Ascending aorta (tissue), 2 donors: ENCODE measurements at regions not wholly inside any gene's neighbourhood (a gene's known extent, or its start where the extent isn't known, plus 50 kb on each side); places are given as distances from the start of the nearest gene placed in this dataset.

Source experiments
- DNase-seq, 2 donors: peaks; one replicate each; pipeline ENCODE4 v3.0.0-alpha.2; 2019; ENCODE audit warnings: low spot score in 2 of 2
- H3K27ac ChIP-seq, 2 donors: fragments of 200-600 bp; sonication (generic); one replicate each; pipeline ENCODE4 v1.5.1; 2016 to 2017; ENCODE audit warnings: mild to moderate bottlenecking in 1 of 2
- H3K27me3 ChIP-seq: fragments of 200-600 bp; sonication (generic); one replicate; pipeline ENCODE4 v1.5.1; 2017
- H3K36me3 ChIP-seq, 2 donors: fragments of 200-600 bp; sonication (generic); one replicate each; pipeline ENCODE4 v1.5.1; 2016
- H3K4me1 ChIP-seq, 2 donors: fragments of 200-600 bp; sonication (generic); one replicate each; pipeline ENCODE4 v1.5.1; 2016 to 2017; ENCODE audit warnings: mild to moderate bottlenecking in 1 of 2
- H3K4me3 ChIP-seq, 2 donors: fragments of 200-600 bp; sonication (generic); one replicate each; pipeline ENCODE4 v1.5.1; 2016 to 2017; ENCODE audit warnings: mild to moderate bottlenecking in 1 of 2
- H3K9me3 ChIP-seq, 2 donors: fragments of 200-600 bp; sonication (generic); one replicate each; pipeline ENCODE4 v1.5.1; 2016
- intact Hi-C: fragments of 100-400 bp; cut with DNase I; formaldehyde crosslinking; loops from one replicate; pipeline ENCODE4 v1.15.1; 2023
- TF ChIP-seq, protein P1 (sequence below), 3 experiments: fragments of 200-600 bp in 2 of 3; fragments of 450-650 bp in 1 of 3; sonication (generic) in 2 of 3; IDR thresholded peaks; one replicate each; pipeline ENCODE4 v1.5.1; 2016 to 2019; ENCODE audit warnings: antibody characterized with exemption in 3 of 3, mild to moderate bottlenecking in 1 of 3, moderate library complexity in 1 of 3

DNA sequence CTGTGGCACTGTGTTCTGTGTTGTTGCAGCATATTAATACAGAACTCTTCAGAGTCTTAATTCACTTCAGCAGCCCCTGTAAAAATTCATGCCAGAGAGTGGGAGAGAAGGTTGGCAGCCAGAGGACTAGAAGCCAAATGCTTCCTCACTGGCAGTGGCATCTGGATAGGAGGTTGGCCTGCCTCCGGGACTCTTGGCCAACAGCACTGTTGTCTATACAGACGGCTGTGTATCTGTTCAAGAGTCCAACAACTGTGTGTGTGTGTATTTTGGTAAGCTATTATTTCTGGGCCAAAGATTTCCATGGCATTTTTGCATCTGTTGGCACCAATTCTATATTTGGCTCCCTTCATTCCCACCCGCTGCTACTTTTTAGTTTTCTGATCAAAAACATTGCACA, 156.0 kb upstream of the SOX2 start:
- Histone ChIP-seq H3K36me3 (no peaks in the 10 kb centered on the region), H3K27me3 (no peaks in the 10 kb centered on the region), H3K9me3 (no peaks in the 10 kb centered on the region), H3K27ac (no peak overlapping the region), H3K4me3 (no peak overlapping the region), H3K4me1 (no peaks in the 10 kb centered on the region)
- TF ChIP-seq, protein P1, sequence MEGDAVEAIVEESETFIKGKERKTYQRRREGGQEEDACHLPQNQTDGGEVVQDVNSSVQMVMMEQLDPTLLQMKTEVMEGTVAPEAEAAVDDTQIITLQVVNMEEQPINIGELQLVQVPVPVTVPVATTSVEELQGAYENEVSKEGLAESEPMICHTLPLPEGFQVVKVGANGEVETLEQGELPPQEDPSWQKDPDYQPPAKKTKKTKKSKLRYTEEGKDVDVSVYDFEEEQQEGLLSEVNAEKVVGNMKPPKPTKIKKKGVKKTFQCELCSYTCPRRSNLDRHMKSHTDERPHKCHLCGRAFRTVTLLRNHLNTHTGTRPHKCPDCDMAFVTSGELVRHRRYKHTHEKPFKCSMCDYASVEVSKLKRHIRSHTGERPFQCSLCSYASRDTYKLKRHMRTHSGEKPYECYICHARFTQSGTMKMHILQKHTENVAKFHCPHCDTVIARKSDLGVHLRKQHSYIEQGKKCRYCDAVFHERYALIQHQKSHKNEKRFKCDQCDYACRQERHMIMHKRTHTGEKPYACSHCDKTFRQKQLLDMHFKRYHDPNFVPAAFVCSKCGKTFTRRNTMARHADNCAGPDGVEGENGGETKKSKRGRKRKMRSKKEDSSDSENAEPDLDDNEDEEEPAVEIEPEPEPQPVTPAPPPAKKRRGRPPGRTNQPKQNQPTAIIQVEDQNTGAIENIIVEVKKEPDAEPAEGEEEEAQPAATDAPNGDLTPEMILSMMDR (IDR thresholded peaks at IDR 0.05): no peak
- intact Hi-C loops: no loop called here
- no peak for DNase-seq

DNA sequence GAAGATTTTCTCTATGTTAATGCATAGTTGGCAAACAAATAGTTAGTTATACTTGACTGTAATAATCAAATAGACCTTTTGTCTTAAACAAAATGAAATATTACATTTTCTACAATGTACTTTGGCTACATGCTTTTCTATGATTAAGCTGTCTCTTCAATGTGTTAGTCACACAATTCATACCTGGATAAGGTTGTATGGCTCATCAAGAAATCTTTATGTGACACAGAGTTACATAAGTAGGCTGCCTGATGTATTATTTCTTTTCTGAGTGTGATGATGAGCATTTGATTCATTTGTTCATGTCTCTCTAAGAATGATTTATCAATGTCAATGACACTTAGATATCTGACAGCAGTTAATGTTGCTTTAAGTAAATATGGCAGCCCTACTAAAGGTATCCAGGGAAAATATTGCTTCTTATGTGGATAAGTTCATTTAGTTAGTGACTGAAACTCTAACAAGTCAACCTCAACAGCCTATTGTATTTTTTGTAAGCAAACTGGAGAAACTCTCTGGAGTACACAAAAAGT, 157.4 kb upstream of the SOX2 start:
- no peaks in the 10 kb centered on the region for H3K27me3 ChIP-seq
- TF ChIP-seq, protein P1 (IDR thresholded peaks at IDR 0.05): no peak
- H3K36me3 ChIP-seq: no peaks in the 10 kb centered on the region
- H3K4me1 ChIP-seq: no peaks in the 10 kb centered on the region
- H3K9me3 ChIP-seq: no peaks in the 10 kb centered on the region
- intact Hi-C loops: no loop called here
- DNase-seq: no peak
- H3K27ac ChIP-seq: no peak overlapping the region
- H3K4me3 ChIP-seq: no peak overlapping the region

DNA sequence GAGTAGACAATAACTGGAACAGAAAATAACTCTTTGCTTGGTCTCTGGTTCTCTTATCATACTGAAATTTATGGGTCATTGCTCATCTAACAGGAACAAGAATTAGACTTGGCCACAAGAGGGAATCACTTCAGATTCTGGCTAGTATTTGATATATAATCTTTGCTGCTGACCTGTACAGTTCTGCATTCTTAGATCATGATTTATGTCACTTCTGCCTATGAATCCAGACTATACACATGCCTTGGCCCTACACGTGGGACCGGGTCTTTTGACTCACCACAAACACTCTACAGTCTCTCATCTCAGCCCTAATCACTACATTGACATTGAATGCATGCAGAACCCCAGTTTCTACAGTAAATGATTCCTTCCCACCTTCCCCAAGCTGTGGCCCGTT, 162.5 kb upstream of the SOX2 start:
- no peak for DNase-seq
- Histone ChIP-seq H3K4me3 (no peak overlapping the region), H3K36me3 (no peaks in the 10 kb centered on the region), H3K9me3 (no peaks in the 10 kb centered on the region), H3K27ac (no peak overlapping the region), H3K4me1 (no peaks in the 10 kb centered on the region), H3K27me3 (no peaks in the 10 kb centered on the region)
- intact Hi-C loops: no loop called here
- TF ChIP-seq, protein P1 (IDR thresholded peaks at IDR 0.05): no peak

DNA sequence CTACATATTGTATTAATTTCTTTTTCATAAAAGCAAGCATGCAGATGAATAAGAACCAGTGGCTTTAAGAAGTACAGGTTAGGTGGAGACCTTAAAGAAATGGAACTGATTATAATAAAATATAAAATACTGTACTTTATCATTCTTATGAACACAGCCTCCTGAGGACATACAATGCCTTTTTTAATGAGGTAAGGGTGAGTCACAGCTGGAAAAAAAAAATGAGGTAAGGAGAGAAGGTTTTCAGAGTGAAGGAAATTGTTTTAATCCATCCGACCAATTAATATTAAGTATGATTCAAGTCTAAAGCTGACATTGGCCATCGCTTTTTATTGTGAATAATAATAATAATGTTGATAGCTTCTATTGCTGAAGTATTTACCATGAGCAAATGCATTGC, 170.3 kb upstream of the SOX2 start:
- intact Hi-C loops: no loop called here
- DNase-seq: no peak
- no peaks in the 10 kb centered on the region for H3K4me1 ChIP-seq
- H3K4me3 ChIP-seq: no peak overlapping the region
- H3K9me3 ChIP-seq: no peaks in the 10 kb centered on the region
- no peaks in the 10 kb centered on the region for H3K36me3 ChIP-seq
- no peak overlapping the region for H3K27ac ChIP-seq
- no peaks in the 10 kb centered on the region for H3K27me3 ChIP-seq
- TF ChIP-seq, protein P1 (IDR thresholded peaks at IDR 0.05): no peak

DNA sequence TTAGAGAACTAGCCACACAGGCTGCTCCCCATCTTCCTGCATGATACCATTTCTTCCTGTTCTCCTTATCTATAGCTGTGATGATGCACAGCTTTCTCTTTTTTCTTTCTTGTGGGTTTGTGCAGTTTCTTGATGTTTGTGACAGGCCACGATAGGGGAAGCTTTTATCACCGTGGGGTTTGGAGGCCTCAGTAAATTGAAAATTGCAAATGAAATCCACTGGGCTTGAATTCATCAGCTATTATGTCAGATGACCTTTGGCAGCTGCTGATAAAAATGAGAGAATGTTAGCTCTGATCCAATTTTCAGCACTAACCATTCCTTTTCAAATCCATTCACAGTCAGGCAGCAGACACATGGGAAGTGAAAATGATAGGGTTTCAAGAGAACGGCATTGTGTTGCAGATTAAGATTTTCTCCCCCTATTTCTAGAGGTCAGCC, 176.9 kb upstream of the SOX2 start:
- intact Hi-C loops: no loop called here
- Histone ChIP-seq H3K27ac (no peak overlapping the region), H3K27me3 (no peaks in the 10 kb centered on the region), H3K9me3 (no peaks in the 10 kb centered on the region), H3K36me3 (no peaks in the 10 kb centered on the region), H3K4me1 (no peaks in the 10 kb centered on the region), H3K4me3 (no peak overlapping the region)
- DNase-seq: no peak
- TF ChIP-seq, protein P1 (IDR thresholded peaks at IDR 0.05): no peak

DNA sequence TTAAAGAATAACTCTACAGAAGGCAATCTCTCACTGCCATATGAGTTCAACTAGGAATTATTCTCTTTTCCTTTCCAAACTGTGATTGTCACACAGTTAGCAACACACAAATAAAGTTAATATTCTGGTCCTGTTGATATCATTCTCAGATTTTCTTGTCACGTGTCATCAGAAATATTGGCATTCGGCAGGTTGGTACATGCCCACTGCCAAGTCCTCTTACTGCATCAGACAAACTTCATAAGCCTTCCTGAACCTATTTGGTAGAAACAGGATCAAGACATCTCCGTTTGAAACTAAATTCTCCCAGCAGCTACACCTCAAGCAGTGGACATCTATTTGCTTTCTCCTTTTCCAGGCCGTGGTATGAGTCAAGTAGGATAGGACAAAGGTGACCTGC, 177.9 kb upstream of the SOX2 start:
- H3K9me3 ChIP-seq: no peaks in the 10 kb centered on the region
- no peak overlapping the region for H3K4me3 ChIP-seq
- DNase-seq: no peak
- intact Hi-C loops: no loop called here
- H3K27me3 ChIP-seq: no peaks in the 10 kb centered on the region
- no peaks in the 10 kb centered on the region for H3K36me3 ChIP-seq
- H3K27ac ChIP-seq: no peak overlapping the region
- H3K4me1 ChIP-seq: no peaks in the 10 kb centered on the region
- TF ChIP-seq, protein P1 (IDR thresholded peaks at IDR 0.05): no peak
